ENCODE measurements at regions not wholly inside any gene's neighbourhood (a gene's known extent, or its start where the extent isn't known, plus 50 kb on each side); places are given as distances from the start of the nearest gene placed in this dataset.

GRCh38 chr7:155877167-155877566 lies 64.9 kb upstream of the SHH start:
- Histone ChIP-seq H3K27me3 (ENCODE audit: insufficient read depth, low read depth, low read length) (no peaks in the 10 kb centered on the region), H3K4me2 (ENCODE audit: low read length) (no peak overlapping the region), H3K9ac (ENCODE audit: low read length) (no peak overlapping the region), H3K9me2 (ENCODE audit: insufficient read depth, low read length) (no peaks in the 10 kb centered on the region), H3K36me3 (ENCODE audit: insufficient read depth, low read length) (no peaks in the 10 kb centered on the region), H3K27ac (ENCODE audit: low read length) (no peak overlapping the region), H2AFZ (ENCODE audit: low read depth, low read length) (no peak overlapping the region), H3F3A (ENCODE audit: insufficient read depth, low read length, poor library complexity, severe bottlenecking) (no peaks in the 10 kb centered on the region), H3K79me2 (replicated peaks; ENCODE audit: insufficient read depth, low read length) (no peaks in the 10 kb centered on the region), H3K4me3 (ENCODE audit: low read length) (no peak overlapping the region), H4K20me1 (ENCODE audit: insufficient read depth) (no peaks in the 10 kb centered on the region), H3K9me3 (ENCODE audit: low read length) (no peaks in the 10 kb centered on the region)
- no peak for TF ChIP-seq REST (IDR thresholded peaks at IDR 0.05; ENCODE audit: borderline replicate concordance)
- no peak for TF ChIP-seq MXI1 (conservative IDR thresholded peaks at IDR 0.05; ENCODE audit: poor library complexity, severe bottlenecking)
- TF ChIP-seq EZH2 (IDR thresholded peaks at IDR 0.05; ENCODE audit: borderline replicate concordance, insufficient read depth, low read length, poor library complexity, severe bottlenecking) = no peak
- TF ChIP-seq RAD21 (conservative IDR thresholded peaks at IDR 0.05) = no peak

- no peaks in the 10 kb centered on the region for H3K79me2 ChIP-seq (replicated peaks; ENCODE audit: insufficient read depth, low read length)
- no peak overlapping the region for H3K4me3 ChIP-seq (ENCODE audit: low read length)
- H3K4me2 ChIP-seq (ENCODE audit: low read length) = no peak overlapping the region
- no peaks in the 10 kb centered on the region for H3K36me3 ChIP-seq (ENCODE audit: insufficient read depth, low read length)
- no peaks in the 10 kb centered on the region for H4K20me1 ChIP-seq (ENCODE audit: insufficient read depth)
- no peaks in the 10 kb centered on the region for H3K9me2 ChIP-seq (ENCODE audit: insufficient read depth, low read length)
- H3K9ac ChIP-seq (ENCODE audit: low read length) = no peak overlapping the region
- H3K27ac ChIP-seq (ENCODE audit: low read length) = no peak overlapping the region
- no peaks in the 10 kb centered on the region for H3K27me3 ChIP-seq (ENCODE audit: insufficient read depth, low read depth, low read length)
- no peaks in the 10 kb centered on the region for H3K9me3 ChIP-seq (ENCODE audit: low read length)
- no peak overlapping the region for H2AFZ ChIP-seq (ENCODE audit: low read depth, low read length)
- TF ChIP-seq CTCF (IDR thresholded peaks at IDR 0.05; ENCODE audit: poor library complexity, severe bottlenecking) = no peak
- TF ChIP-seq POLR2AphosphoS5 (IDR thresholded peaks at IDR 0.05) = no peak
- TF ChIP-seq TAF1 (IDR thresholded peaks at IDR 0.05; ENCODE audit: low read depth) = no peak
- TF ChIP-seq EZH2 (IDR thresholded peaks at IDR 0.05; ENCODE audit: borderline replicate concordance, insufficient read depth, low read length, poor library complexity, severe bottlenecking) = no peak
- no peak for TF ChIP-seq SMC3 (conservative IDR thresholded peaks at IDR 0.05; ENCODE audit: poor library complexity)
- no peaks in the 10 kb centered on the region for H3F3A ChIP-seq (ENCODE audit: insufficient read depth, low read length, poor library complexity, severe bottlenecking)
Observed at GRCh38 chr7:155874411-155874810, 62.1 kb upstream of the SHH start.

GRCh38 chr7:155874010-155874409 lies 61.7 kb upstream of the SHH start:
- Histone ChIP-seq H3K36me3 (ENCODE audit: insufficient read depth, low read length) (no peaks in the 10 kb centered on the region), H3F3A (ENCODE audit: insufficient read depth, low read length, poor library complexity, severe bottlenecking) (no peaks in the 10 kb centered on the region), H3K9me2 (ENCODE audit: insufficient read depth, low read length) (no peaks in the 10 kb centered on the region), H4K20me1 (ENCODE audit: insufficient read depth) (no peaks in the 10 kb centered on the region), H3K4me2 (ENCODE audit: low read length) (no peak overlapping the region), H3K27ac (ENCODE audit: low read length) (no peak overlapping the region), H3K79me2 (replicated peaks; ENCODE audit: insufficient read depth, low read length) (no peaks in the 10 kb centered on the region), H3K27me3 (ENCODE audit: insufficient read depth, low read depth, low read length) (no peaks in the 10 kb centered on the region), H3K9ac (ENCODE audit: low read length) (no peak overlapping the region), H3K4me3 (ENCODE audit: low read length) (no peak overlapping the region), H3K9me3 (ENCODE audit: low read length) (no peaks in the 10 kb centered on the region), H2AFZ (ENCODE audit: low read depth, low read length) (no peak overlapping the region)
- TF ChIP-seq SMC3 (conservative IDR thresholded peaks at IDR 0.05; ENCODE audit: poor library complexity) (no peak), POLR2AphosphoS5 (IDR thresholded peaks at IDR 0.05) (no peak), RAD21 (conservative IDR thresholded peaks at IDR 0.05) (no peak), REST (IDR thresholded peaks at IDR 0.05; ENCODE audit: borderline replicate concordance) (no peak), MXI1 (conservative IDR thresholded peaks at IDR 0.05; ENCODE audit: poor library complexity, severe bottlenecking) (no peak), TAF1 (IDR thresholded peaks at IDR 0.05; ENCODE audit: low read depth) (no peak), EP300 (conservative IDR thresholded peaks at IDR 0.05; ENCODE audit: poor library complexity, severe bottlenecking) (no peak), CTCF (IDR thresholded peaks at IDR 0.05; ENCODE audit: poor library complexity, severe bottlenecking) (no peak), EZH2 (IDR thresholded peaks at IDR 0.05; ENCODE audit: borderline replicate concordance, insufficient read depth, low read length, poor library complexity, severe bottlenecking) (no peak)

All from neural cell (in vitro differentiated cells).